DND-41 (cell line): ENCODE measurements at regions not wholly inside any gene's neighbourhood (a gene's known extent, or its start where the extent isn't known, plus 50 kb on each side); places are given as distances from the start of the nearest gene placed in this dataset.

Experiments used
- ATAC-seq: fragments of 200-7000 bp; cut with Tn5 transposase; 3 replicates; pipeline ENCODE4 v1.9.1; 2021; ENCODE audit warnings: low read depth; ENCODE audit not compliant: insufficient read depth
- DNase-seq: peaks from one replicate; pipeline ENCODE4 v3.0.0-alpha.2; 2020
- H2AFZ ChIP-seq: 2 replicates; pipeline ENCODE4 v1.6.0; 2012; ENCODE audit warnings: low read depth, low read length
- H3K27ac ChIP-seq: 2 replicates; pipeline ENCODE4 v1.5.1; 2012; ENCODE audit warnings: low read length, inconsistent platforms
- H3K27me3 ChIP-seq: fragments of 200-600 bp; sonication (generic); 2 replicates; pipeline ENCODE4 v1.6.0; 2012; ENCODE audit warnings: low read length, mild to moderate bottlenecking, inconsistent platforms; ENCODE audit not compliant: insufficient read depth, poor library complexity
- H3K36me3 ChIP-seq: 2 replicates; pipeline ENCODE4 v1.5.1; 2012; ENCODE audit warnings: low read length, inconsistent platforms; ENCODE audit not compliant: insufficient read depth
- H3K4me1 ChIP-seq: 2 replicates; pipeline ENCODE4 v1.5.1; 2012; ENCODE audit warnings: mild to moderate bottlenecking, low read length; ENCODE audit not compliant: insufficient read depth
- H3K4me2 ChIP-seq: 2 replicates; pipeline ENCODE4 v1.6.0; 2012; ENCODE audit warnings: mild to moderate bottlenecking, moderate library complexity, low read length, inconsistent platforms; ENCODE audit not compliant: insufficient read depth
- H3K4me3 ChIP-seq, 2 experiments: fragments of 200-600 bp in 1 of 2; shearing (Covaris generic) in 1 of 2; 2 replicates each; pipeline ENCODE4 v1.5.1; 2012 to 2016; ENCODE audit warnings: inconsistent platforms in 2 of 2, low read length in 2 of 2, mild to moderate bottlenecking in 2 of 2, low read depth in 1 of 2, moderate library complexity in 1 of 2
- H3K79me2 ChIP-seq: 2 replicates; pipeline ENCODE4 v1.6.0; 2012; ENCODE audit warnings: low read length, inconsistent platforms; ENCODE audit not compliant: insufficient read depth
- H3K9ac ChIP-seq: 2 replicates; pipeline ENCODE4 v1.6.0; 2012; ENCODE audit warnings: low read depth, mild to moderate bottlenecking, inconsistent platforms, low read length, moderate library complexity
- H3K9me3 ChIP-seq: 2 replicates; pipeline ENCODE4 v1.5.1; 2012; ENCODE audit warnings: low read length, moderate library complexity, mild to moderate bottlenecking, inconsistent platforms; ENCODE audit not compliant: insufficient read depth, severe bottlenecking
- H4K20me1 ChIP-seq: 2 replicates; pipeline ENCODE4 v1.6.0; 2012; ENCODE audit warnings: low read length; ENCODE audit not compliant: insufficient read depth
- CTCF ChIP-seq: IDR thresholded peaks from 2 replicates; pipeline ENCODE4 v1.5.1; 2012; ENCODE audit warnings: borderline replicate concordance, low read length, moderate library complexity, mild to moderate bottlenecking; ENCODE audit not compliant: poor library complexity, severe bottlenecking; ENCODE audit errors: extremely low read depth
- EZH2 ChIP-seq: IDR thresholded peaks from 3 replicates; pipeline ENCODE4 v1.6.1; 2012; ENCODE audit warnings: borderline replicate concordance, low read depth, mild to moderate bottlenecking, moderate library complexity, low read length, inconsistent platforms; ENCODE audit not compliant: severe bottlenecking

GRCh38 chr9:81305561-81306182, 383.7 kb downstream of the TLE1 start:
- no peaks in the 10 kb centered on the region for H3K79me2 ChIP-seq
- no peaks in the 10 kb centered on the region for H3K36me3 ChIP-seq
- no peak for ATAC-seq
- no peak overlapping the region for H2AFZ ChIP-seq
- H3K27ac ChIP-seq: no peak overlapping the region
- H3K4me2 ChIP-seq: no peak overlapping the region
- DNase-seq: no peak
- H3K9ac ChIP-seq: no peak overlapping the region
- H3K4me3 ChIP-seq: no peak overlapping the region
- TF ChIP-seq EZH2 (no peak), CTCF (no peak)
- H3K27me3 ChIP-seq: no peaks in the 10 kb centered on the region
- H3K9me3 ChIP-seq: peaks cover 6% of the 10 kb centered on the region
- no peaks in the 10 kb centered on the region for H3K4me1 ChIP-seq
- no peaks in the 10 kb centered on the region for H4K20me1 ChIP-seq

- Histone ChIP-seq H3K4me3 (no peak overlapping the region), H3K79me2 (no peaks in the 10 kb centered on the region), H4K20me1 (no peaks in the 10 kb centered on the region), H3K4me2 (no peak overlapping the region), H3K9me3 (peaks cover 10% of the 10 kb centered on the region), H3K27me3 (no peaks in the 10 kb centered on the region), H2AFZ (no peak overlapping the region), H3K27ac (no peak overlapping the region), H3K4me1 (no peaks in the 10 kb centered on the region), H3K9ac (no peak overlapping the region), H3K36me3 (no peaks in the 10 kb centered on the region)
- no peak for ATAC-seq
- no peak for DNase-seq
- TF ChIP-seq EZH2: no peak
- TF ChIP-seq CTCF: no peak
Observed at GRCh38 chr9:81303658-81304057, 385.7 kb downstream of the TLE1 start.

GRCh38 chr9:81293651-81294050, 395.7 kb downstream of the TLE1 start:
- no peak overlapping the region for H3K27ac ChIP-seq
- no peak for ATAC-seq
- TF ChIP-seq EZH2 (no peak), CTCF (no peak)

More at GRCh38 chr9:81293651-81294050, 395.7 kb downstream of the TLE1 start:
- Histone ChIP-seq H4K20me1 (no peaks in the 10 kb centered on the region), H2AFZ (no peak overlapping the region), H3K4me1 (peaks cover 18% of the 10 kb centered on the region), H3K36me3 (no peaks in the 10 kb centered on the region), H3K9me3 (no peaks in the 10 kb centered on the region), H3K4me2 (no peak overlapping the region), H3K4me3 (no peak overlapping the region), H3K9ac (no peak overlapping the region), H3K27me3 (no peaks in the 10 kb centered on the region), H3K79me2 (no peaks in the 10 kb centered on the region)
- no peak for DNase-seq
